ENCODE measurements at regions not wholly inside any gene's neighbourhood (a gene's known extent, or its start where the extent isn't known, plus 50 kb on each side); places are given as distances from the start of the nearest gene placed in this dataset.

DNA sequence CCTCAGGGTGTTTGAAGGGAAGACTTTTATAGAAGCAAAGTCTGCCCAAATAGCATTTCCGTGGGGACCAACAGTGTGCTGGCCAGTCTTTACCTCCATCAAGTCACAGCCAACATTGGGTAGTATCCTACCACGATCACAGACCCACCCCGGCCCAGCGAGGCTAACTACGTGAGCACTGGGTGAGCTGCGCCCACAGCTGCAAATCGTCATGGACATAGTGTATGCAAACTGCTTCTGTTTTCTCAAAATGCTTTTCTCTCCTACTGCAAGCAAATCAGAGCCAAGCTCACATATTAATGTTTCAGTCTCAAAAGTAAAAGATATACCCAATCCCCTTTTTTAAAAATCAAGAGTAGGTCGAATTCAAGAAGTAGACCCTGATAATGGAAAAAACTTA, 592.8 kb upstream of the CDH4 start:
- TF ChIP-seq, protein P1, sequence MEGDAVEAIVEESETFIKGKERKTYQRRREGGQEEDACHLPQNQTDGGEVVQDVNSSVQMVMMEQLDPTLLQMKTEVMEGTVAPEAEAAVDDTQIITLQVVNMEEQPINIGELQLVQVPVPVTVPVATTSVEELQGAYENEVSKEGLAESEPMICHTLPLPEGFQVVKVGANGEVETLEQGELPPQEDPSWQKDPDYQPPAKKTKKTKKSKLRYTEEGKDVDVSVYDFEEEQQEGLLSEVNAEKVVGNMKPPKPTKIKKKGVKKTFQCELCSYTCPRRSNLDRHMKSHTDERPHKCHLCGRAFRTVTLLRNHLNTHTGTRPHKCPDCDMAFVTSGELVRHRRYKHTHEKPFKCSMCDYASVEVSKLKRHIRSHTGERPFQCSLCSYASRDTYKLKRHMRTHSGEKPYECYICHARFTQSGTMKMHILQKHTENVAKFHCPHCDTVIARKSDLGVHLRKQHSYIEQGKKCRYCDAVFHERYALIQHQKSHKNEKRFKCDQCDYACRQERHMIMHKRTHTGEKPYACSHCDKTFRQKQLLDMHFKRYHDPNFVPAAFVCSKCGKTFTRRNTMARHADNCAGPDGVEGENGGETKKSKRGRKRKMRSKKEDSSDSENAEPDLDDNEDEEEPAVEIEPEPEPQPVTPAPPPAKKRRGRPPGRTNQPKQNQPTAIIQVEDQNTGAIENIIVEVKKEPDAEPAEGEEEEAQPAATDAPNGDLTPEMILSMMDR (IDR thresholded peaks at IDR 0.05): no peak
- TF ChIP-seq POLR2A (IDR thresholded peaks at IDR 0.05): no peak

Data from lower leg skin (tissue), 3 donors.